ENCODE measurements at regions not wholly inside any gene's neighbourhood (a gene's known extent, or its start where the extent isn't known, plus 50 kb on each side); places are given as distances from the start of the nearest gene placed in this dataset.
"Not testable (repeated sequence)": the region's sequence is repeated elsewhere in the genome, so short reads cannot be mapped to it uniquely, and the experiment has no call there.

DNA sequence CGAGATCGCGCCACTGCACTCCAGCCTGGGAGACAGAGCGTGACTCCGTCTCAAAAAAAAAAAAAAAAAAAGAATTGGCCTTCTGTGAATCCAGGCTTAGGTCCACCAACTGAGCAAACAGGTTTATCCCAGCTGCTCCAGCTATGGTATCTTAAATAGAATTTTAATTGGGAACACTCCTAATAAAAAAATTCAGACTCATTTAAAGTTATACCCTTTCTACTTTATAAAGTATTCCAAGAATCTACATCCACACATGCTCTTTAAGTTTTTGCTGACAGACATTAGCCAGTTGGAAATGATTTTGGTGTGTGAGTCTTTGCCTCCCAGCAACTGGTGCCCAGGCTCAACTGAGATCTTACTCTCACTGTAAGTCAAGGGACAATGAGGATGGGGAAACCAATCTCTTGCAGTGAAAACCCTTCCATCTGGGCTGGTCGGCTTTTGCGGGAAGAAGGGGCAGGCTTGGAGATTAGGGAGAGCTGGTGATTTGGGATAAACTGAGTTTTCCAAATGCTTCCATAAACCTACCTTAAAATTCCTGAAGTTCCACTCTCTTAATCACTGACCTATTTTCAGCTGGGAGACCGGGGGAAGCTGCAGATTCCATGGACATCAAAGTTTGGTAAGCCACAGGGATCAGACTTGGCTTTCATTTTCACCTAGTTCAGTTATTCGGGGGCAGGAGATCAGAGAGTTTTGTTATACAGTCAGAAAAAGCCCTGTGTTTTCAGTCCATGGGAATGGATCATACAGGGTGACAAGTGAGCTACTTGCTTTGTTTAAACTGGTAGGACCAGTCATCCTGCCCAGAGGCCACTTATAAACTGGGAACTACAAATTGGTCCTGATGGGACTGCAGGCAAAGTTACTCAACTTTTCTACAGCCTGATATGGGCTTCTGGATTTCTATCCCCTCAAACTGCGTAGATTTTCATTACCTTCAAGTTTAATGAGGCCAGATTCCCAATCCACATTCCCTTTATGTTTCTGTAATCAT, 89.3 kb upstream of the ZNF746 start:
- no peak overlapping the region for H3K27ac ChIP-seq
- H3K36me3 ChIP-seq, result peaks cover 55% of the 10 kb centered on the region
- no peak overlapping the region for H3K4me3 ChIP-seq
- ATAC-seq, result no peak
- no peaks in the 10 kb centered on the region for H3K27me3 ChIP-seq
- DNase-seq, result no peak
- intact Hi-C loops (cut with DNase I), result no loop called here
- TF ChIP-seq, protein P1, sequence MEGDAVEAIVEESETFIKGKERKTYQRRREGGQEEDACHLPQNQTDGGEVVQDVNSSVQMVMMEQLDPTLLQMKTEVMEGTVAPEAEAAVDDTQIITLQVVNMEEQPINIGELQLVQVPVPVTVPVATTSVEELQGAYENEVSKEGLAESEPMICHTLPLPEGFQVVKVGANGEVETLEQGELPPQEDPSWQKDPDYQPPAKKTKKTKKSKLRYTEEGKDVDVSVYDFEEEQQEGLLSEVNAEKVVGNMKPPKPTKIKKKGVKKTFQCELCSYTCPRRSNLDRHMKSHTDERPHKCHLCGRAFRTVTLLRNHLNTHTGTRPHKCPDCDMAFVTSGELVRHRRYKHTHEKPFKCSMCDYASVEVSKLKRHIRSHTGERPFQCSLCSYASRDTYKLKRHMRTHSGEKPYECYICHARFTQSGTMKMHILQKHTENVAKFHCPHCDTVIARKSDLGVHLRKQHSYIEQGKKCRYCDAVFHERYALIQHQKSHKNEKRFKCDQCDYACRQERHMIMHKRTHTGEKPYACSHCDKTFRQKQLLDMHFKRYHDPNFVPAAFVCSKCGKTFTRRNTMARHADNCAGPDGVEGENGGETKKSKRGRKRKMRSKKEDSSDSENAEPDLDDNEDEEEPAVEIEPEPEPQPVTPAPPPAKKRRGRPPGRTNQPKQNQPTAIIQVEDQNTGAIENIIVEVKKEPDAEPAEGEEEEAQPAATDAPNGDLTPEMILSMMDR (IDR thresholded peaks at IDR 0.05), result no peak
- H3K4me1 ChIP-seq, result no peaks in the 10 kb centered on the region
- H3K9me3 ChIP-seq, result no peaks in the 10 kb centered on the region

DNA sequence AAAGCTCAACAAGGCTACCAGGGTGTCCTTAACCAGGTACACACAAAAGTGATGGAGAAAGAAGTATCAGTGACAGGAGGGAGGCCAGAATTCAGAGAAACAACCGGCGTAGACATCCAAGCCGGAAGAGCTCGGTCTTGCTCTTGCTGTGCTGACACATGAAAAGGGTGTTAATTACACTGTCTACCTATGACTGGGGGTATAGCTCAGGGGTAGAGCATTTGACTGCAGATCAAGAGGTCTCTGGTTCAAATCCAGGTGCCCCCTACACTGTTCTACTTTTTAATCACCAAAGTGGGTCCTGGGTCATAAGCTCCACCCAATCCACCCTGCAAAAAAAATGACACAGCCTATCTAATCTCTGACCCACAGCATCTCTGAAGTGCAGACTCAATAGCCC, 86.9 kb upstream of the ZNF746 start:
- intact Hi-C loops (cut with DNase I), result no loop called here
- peaks cover 42% of the 10 kb centered on the region for H3K36me3 ChIP-seq

DNA sequence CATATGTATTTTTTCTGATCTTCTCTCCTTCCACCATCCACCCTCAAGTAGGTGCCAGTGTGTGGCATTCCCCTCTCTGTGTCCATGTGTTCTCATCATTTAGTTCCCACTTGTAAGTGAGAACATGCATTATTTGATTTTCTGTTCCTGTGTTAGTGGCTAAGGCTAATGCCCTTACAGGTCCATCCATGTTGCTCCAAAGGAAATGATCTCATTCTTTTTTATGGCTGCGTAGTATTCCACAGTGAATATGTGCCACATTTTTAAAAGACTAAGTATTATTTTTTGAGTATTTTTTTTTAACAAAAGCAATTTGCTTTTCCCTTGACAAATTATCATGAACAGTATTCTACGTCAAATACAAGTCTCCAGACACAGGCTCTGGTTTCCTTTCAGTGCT, 86.4 kb upstream of the ZNF746 start:
- Histone ChIP-seq H3K4me1 (no peaks in the 10 kb centered on the region), H3K9me3 (no peaks in the 10 kb centered on the region), H3K36me3 (peaks cover 37% of the 10 kb centered on the region), H3K27ac (no peak overlapping the region), H3K4me3 (no peak overlapping the region), H3K27me3 (no peaks in the 10 kb centered on the region)
- intact Hi-C loops (cut with DNase I), result no loop called here
- ATAC-seq (no peak), DNase-seq (no peak)
- TF ChIP-seq, protein P1 (IDR thresholded peaks at IDR 0.05), result no peak

More for the DNA sequence above, 86.9 kb upstream of the ZNF746 start:
- no peaks in the 10 kb centered on the region for H3K4me1 ChIP-seq
- ATAC-seq (no peak), DNase-seq (no peak)
- H3K27me3 ChIP-seq, result no peaks in the 10 kb centered on the region
- no peak overlapping the region for H3K27ac ChIP-seq
- H3K9me3 ChIP-seq, result no peaks in the 10 kb centered on the region
- TF ChIP-seq, protein P1 (IDR thresholded peaks at IDR 0.05), result no peak
- H3K4me3 ChIP-seq, result no peak overlapping the region

DNA sequence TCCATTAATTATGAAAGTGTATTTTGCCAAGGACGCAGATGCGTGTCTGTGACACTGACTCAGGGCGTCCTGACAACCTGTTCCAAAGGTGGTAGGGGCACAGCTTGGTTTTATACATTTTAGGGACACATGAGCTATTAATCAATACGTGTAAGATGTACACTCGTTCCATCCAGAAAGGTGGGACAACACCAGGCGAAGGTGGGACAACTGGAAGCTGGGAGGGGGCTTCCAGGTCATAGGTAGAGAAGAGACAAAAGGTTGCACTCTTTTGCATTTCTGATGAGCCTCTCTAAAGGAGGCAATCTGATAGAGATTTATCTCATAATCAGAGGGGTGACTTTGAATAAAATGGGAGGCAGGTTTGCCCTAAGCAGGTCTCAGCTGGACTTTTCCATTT, 82.7 kb upstream of the ZNF746 start:
- no peaks in the 10 kb centered on the region for H3K4me1 ChIP-seq
- ATAC-seq (no peak), DNase-seq (no peak)
- intact Hi-C loops (cut with DNase I), result no loop called here
- H3K27ac ChIP-seq, result no peak overlapping the region
- no peak overlapping the region for H3K4me3 ChIP-seq
- H3K27me3 ChIP-seq, result no peaks in the 10 kb centered on the region
- TF ChIP-seq, protein P1 (IDR thresholded peaks at IDR 0.05), result no peak
- no peaks in the 10 kb centered on the region for H3K9me3 ChIP-seq
- H3K36me3 ChIP-seq, result peaks cover 10% of the 10 kb centered on the region

DNA sequence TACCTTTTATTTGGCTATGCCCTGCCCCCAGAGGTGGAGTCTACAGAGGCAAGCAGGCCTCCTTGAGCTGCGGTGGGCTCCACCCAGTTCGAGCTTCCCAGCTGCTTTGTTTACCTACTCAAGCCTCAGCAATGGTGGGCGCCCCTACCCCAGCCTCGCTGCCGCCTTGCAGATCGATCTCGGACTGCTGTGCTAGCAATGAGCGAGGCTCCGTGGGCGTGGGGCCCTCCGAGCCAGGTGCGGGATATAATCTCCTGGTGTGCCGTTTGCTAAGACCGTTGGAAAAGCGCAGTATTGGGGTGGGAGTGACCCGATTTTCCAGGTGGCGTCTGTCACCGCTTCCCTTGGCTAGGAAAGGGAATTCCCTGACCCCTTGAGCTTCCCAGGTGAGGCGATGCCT, 81.8 kb upstream of the ZNF746 start:
- H3K36me3 ChIP-seq, result peaks cover 10% of the 10 kb centered on the region
- H3K27ac ChIP-seq; H3K9me3 ChIP-seq; ATAC-seq; intact Hi-C loops (cut with DNase I); H3K4me3 ChIP-seq; DNase-seq; H3K27me3 ChIP-seq; H3K4me1 ChIP-seq: not testable (repeated sequence)

DNA sequence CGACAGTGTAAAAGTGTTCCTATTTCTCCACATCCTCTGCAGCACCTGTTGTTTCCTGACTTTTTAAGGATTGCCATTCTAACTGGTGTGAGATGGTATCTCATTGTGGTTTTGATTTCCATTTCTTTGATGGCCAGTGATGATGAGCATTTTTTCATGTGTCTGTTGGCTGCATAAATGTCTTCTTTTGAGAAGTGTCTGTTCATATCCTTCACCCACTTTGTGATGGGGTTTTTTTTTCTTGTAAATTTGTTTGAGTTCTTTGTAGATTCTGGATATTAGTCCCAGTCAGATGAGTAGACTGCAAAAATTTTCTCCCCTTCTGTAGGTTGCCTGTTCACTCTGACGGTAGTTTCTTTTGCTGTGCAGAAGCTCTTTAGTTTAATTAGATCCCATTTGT, 76.8 kb upstream of the ZNF746 start:
- H3K4me1 ChIP-seq; ATAC-seq; intact Hi-C loops (cut with DNase I); H3K36me3 ChIP-seq; H3K27me3 ChIP-seq; H3K4me3 ChIP-seq; H3K27ac ChIP-seq; DNase-seq: not testable (repeated sequence)
- H3K9me3 ChIP-seq, result peaks cover 18% of the 10 kb centered on the region
